ENCODE measurements at regions not wholly inside any gene's neighbourhood (a gene's known extent, or its start where the extent isn't known, plus 50 kb on each side); places are given as distances from the start of the nearest gene placed in this dataset.

GRCh38 chr5:42900734-42901133 lies 89.0 kb upstream of the SELENOP start:
- TF ChIP-seq CTCF (conservative IDR thresholded peaks at IDR 0.05; ENCODE audit: low read depth, low read length) (no peak), EZH2 (IDR thresholded peaks at IDR 0.05; ENCODE audit: low read length, unreplicated experiment) (no peak)

Data from PC-3 (cell line).